Transverse colon (tissue), 4 donors: ENCODE measurements at regions not wholly inside any gene's neighbourhood (a gene's known extent, or its start where the extent isn't known, plus 50 kb on each side); places are given as distances from the start of the nearest gene placed in this dataset.

Experiments
- DNase-seq: peaks from one replicate; pipeline ENCODE4 v3.0.0-alpha.2; 2019
- H3K27ac ChIP-seq, 4 donors: fragments of 200-600 bp; sonication (generic); 2 replicates each; pipeline ENCODE4 v1.5.1; 2016 to 2018; ENCODE audit warnings: inconsistent platforms in 4 of 4
- H3K27me3 ChIP-seq: fragments of 200-600 bp; sonication (generic); 2 replicates; pipeline ENCODE4 v1.5.1; 2017; ENCODE audit warnings: inconsistent platforms
- H3K36me3 ChIP-seq, 4 donors: fragments of 200-600 bp; sonication (generic); 2 replicates each; pipeline ENCODE4 v1.5.1; 2017 to 2019; ENCODE audit warnings: inconsistent platforms in 4 of 4
- H3K4me1 ChIP-seq, 4 donors: fragments of 200-600 bp; sonication (generic); 2 replicates each; pipeline ENCODE4 v1.5.1; 2017 to 2020; ENCODE audit warnings: inconsistent platforms in 4 of 4
- H3K4me3 ChIP-seq, 4 donors: fragments of 200-600 bp; sonication (generic); 1 replicate in 1 of 4; 2 replicates in 3 of 4; pipeline versions ENCODE4 v1.5.1 to v1.6.1; 2017 to 2019; ENCODE audit warnings: inconsistent platforms in 4 of 4
- H3K9me3 ChIP-seq, 2 donors: fragments of 200-600 bp; sonication (generic); 2 replicates each; pipeline ENCODE4 v1.5.1; 2017 to 2019; ENCODE audit warnings: inconsistent platforms in 2 of 2
- EP300 ChIP-seq: sonication (generic); formaldehyde crosslinking; IDR thresholded peaks from one replicate; pipeline ENCODE4 v1.6.1; 2017; ENCODE audit warnings: antibody characterized with exemption, low read depth
- POLR2A ChIP-seq: fragments of 450-650 bp; IDR thresholded peaks from one replicate; pipeline ENCODE4 v1.6.1; 2016; ENCODE audit warnings: antibody characterized with exemption, mild to moderate bottlenecking, moderate library complexity
- POLR2AphosphoS5 ChIP-seq, 3 donors: sonication (generic); formaldehyde crosslinking; IDR thresholded peaks; one replicate each; pipeline ENCODE4 v1.6.1; 2016; ENCODE audit warnings: antibody characterized with exemption in 3 of 3
- WGBS, 2 donors: methylation state at CpG; one replicate each; pipeline ENCODE4 v1.1.5; 2018; ENCODE audit warnings: low coverage in 1 of 2; 5-methylcytosine and 5-hydroxymethylcytosine counted together
- in situ Hi-C, 4 donors: fragments of 200-750 bp; cut with MboI; loops; one replicate each; pipeline versions ENCODE4 v1.15.0 to v1.15.1; 2017; ENCODE audit warnings: low sequenced_read_pairs in 3 of 4, low pct_ligation_motif_present in 1 of 4, low pct_unique_long_range_greater_than_20kb in 1 of 4
- intact Hi-C: fragments of 100-400 bp; cut with DNase I; formaldehyde crosslinking; loops from one replicate; pipeline ENCODE4 v1.15.1; 2023; ENCODE audit warnings: low total_unique reads
- TF ChIP-seq, protein P1 (sequence below), 5 experiments: fragments of 200-600 bp in 3 of 5; fragments of 450-650 bp in 2 of 5; sonication (generic) in 3 of 5; IDR thresholded peaks; 1 replicate in 2 of 5; 2 replicates in 3 of 5; pipeline ENCODE4 v1.5.1; 2016 to 2017; ENCODE audit warnings: antibody characterized with exemption in 5 of 5, inconsistent platforms in 3 of 5, mild to moderate bottlenecking in 2 of 5, moderate library complexity in 1 of 5

- WGBS, 2 donors: 78% methylated on average over 4 of the region's 4 CpGs; no CpG with 5 or more reads in 1 of the 2 donors
Measured at GRCh38 chr11:11068113-11068512, 210.3 kb upstream of the ZBED5 start.

DNA sequence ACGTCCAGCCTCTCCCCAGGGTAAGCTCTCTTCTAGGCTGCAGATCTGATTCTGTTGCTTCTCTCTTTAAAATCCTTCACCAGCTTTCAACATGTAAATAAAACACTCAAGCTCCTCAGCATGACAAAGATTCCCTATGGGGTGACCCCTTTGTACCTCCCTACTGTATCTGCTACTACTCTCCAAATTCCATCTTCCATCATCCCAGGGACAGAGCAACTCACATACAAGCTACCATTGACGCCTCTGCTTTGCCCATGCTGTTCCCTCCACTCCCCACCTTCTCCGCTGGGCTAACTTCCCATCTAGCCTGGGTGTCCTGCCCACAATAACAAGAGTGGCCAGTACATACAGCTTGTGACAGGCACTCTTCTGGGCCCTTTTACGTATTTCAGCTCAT is 207.5 kb upstream of the ZBED5 start:
- TF ChIP-seq POLR2AphosphoS5 (IDR thresholded peaks at IDR 0.05) (no peak), POLR2A (no peak), EP300 (no peak)
- TF ChIP-seq, protein P1, sequence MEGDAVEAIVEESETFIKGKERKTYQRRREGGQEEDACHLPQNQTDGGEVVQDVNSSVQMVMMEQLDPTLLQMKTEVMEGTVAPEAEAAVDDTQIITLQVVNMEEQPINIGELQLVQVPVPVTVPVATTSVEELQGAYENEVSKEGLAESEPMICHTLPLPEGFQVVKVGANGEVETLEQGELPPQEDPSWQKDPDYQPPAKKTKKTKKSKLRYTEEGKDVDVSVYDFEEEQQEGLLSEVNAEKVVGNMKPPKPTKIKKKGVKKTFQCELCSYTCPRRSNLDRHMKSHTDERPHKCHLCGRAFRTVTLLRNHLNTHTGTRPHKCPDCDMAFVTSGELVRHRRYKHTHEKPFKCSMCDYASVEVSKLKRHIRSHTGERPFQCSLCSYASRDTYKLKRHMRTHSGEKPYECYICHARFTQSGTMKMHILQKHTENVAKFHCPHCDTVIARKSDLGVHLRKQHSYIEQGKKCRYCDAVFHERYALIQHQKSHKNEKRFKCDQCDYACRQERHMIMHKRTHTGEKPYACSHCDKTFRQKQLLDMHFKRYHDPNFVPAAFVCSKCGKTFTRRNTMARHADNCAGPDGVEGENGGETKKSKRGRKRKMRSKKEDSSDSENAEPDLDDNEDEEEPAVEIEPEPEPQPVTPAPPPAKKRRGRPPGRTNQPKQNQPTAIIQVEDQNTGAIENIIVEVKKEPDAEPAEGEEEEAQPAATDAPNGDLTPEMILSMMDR (IDR thresholded peaks at IDR 0.05): no peak
- intact Hi-C loops (no loop called here), in situ Hi-C loops (no loop called here)
- no peak for DNase-seq
- Histone ChIP-seq H3K27me3 (no peaks in the 10 kb centered on the region), H3K4me3 (no peak overlapping the region), H3K9me3 (no peaks in the 10 kb centered on the region), H3K36me3 (no peaks in the 10 kb centered on the region), H3K4me1 (no peaks in the 10 kb centered on the region), H3K27ac (no peak overlapping the region)
- WGBS, 2 donors: 67 to 92% methylated on average over 1 to 4 of the region's 4 CpGs

More at GRCh38 chr11:11068113-11068512, 210.3 kb upstream of the ZBED5 start:
- no peak for TF ChIP-seq POLR2A
- TF ChIP-seq EP300: no peak
- TF ChIP-seq, protein P1 (IDR thresholded peaks at IDR 0.05): no peak
- TF ChIP-seq POLR2AphosphoS5 (IDR thresholded peaks at IDR 0.05): no peak
- H3K27me3 ChIP-seq: no peaks in the 10 kb centered on the region
- H3K36me3 ChIP-seq: no peaks in the 10 kb centered on the region
- no peak for DNase-seq
- intact Hi-C loops (no loop called here), in situ Hi-C loops (no loop called here)
- no peaks in the 10 kb centered on the region for H3K4me1 ChIP-seq
- no peak overlapping the region for H3K4me3 ChIP-seq
- no peaks in the 10 kb centered on the region for H3K9me3 ChIP-seq
- no peak overlapping the region for H3K27ac ChIP-seq

- in situ Hi-C loops (no loop called here), intact Hi-C loops (no loop called here)
- DNase-seq: no peak
- peak overlapping the region in 3 of 4 donors; percentile 37 to 72 (median 70) for H3K27ac ChIP-seq
- peaks cover 3 to 6% of the 10 kb centered on the region in 2 donors for H3K9me3 ChIP-seq
- no peak for TF ChIP-seq POLR2AphosphoS5 (IDR thresholded peaks at IDR 0.05)
- TF ChIP-seq, protein P1 (IDR thresholded peaks at IDR 0.05): no peak
- no peak for TF ChIP-seq POLR2A
- no peak for TF ChIP-seq EP300
- 92% methylated on average over 2 of the region's 2 CpGs; no CpG with 5 or more reads in 1 of the 2 donors for WGBS, 2 donors
- no peaks in the 10 kb centered on the region for H3K4me1 ChIP-seq
- H3K36me3 ChIP-seq: no peaks in the 10 kb centered on the region
- H3K4me3 ChIP-seq: no peak overlapping the region
- H3K27me3 ChIP-seq: no peaks in the 10 kb centered on the region
Measured at GRCh38 chr11:11057472-11057854, 199.6 kb upstream of the ZBED5 start.

- Histone ChIP-seq H3K9me3 (peaks cover 3 to 6% of the 10 kb centered on the region in 2 donors), H3K4me1 (no peaks in the 10 kb centered on the region), H3K4me3 (no peak overlapping the region), H3K27ac (peak overlapping the region in 3 of 4 donors; percentile 37 to 72 (median 70)), H3K36me3 (no peaks in the 10 kb centered on the region), H3K27me3 (no peaks in the 10 kb centered on the region)
- in situ Hi-C loops: no loop called here
- no peak for DNase-seq
- intact Hi-C loops: no loop called here
- WGBS, 2 donors: 78 to 79% methylated on average over 2 of the region's 2 CpGs
- TF ChIP-seq EP300 (no peak), POLR2A (no peak), POLR2AphosphoS5 (IDR thresholded peaks at IDR 0.05) (peak; percentile 34 to 70 (median 67))
- TF ChIP-seq, protein P1 (IDR thresholded peaks at IDR 0.05): no peak
Measured at GRCh38 chr11:11056749-11057471, 199.1 kb upstream of the ZBED5 start.
